MM.1S (cell line): ENCODE measurements at regions not wholly inside any gene's neighbourhood (a gene's known extent, or its start where the extent isn't known, plus 50 kb on each side); places are given as distances from the start of the nearest gene placed in this dataset.

ENCODE experiments used
- CTCF ChIP-seq: fragments of 300-600 bp; sonication (generic); IDR thresholded peaks from 2 replicates; pipeline ENCODE4 v1.5.1; 2016; ENCODE audit warnings: antibody characterized with exemption, low read length, mixed read lengths
- EZH2 ChIP-seq: fragments of 300-600 bp; sonication (generic); optimal IDR thresholded peaks from 2 replicates; pipeline ENCODE3; 2017; ENCODE audit warnings: low read depth, mild to moderate bottlenecking, antibody characterized with exemption, low read length, mixed read lengths
- EZH2phosphoT487 ChIP-seq: fragments of 300-600 bp; sonication (generic); IDR thresholded peaks from 2 replicates; pipeline ENCODE4 v1.6.1; 2018; ENCODE audit warnings: antibody characterized with exemption, low read length

GRCh38 chr11:115871161-115871760, 367.0 kb upstream of the CADM1 start:
- TF ChIP-seq CTCF (no peak), EZH2 (no peak), EZH2phosphoT487 (no peak)
